ENCODE measurements at regions not wholly inside any gene's neighbourhood (a gene's known extent, or its start where the extent isn't known, plus 50 kb on each side); places are given as distances from the start of the nearest gene placed in this dataset.

DNA sequence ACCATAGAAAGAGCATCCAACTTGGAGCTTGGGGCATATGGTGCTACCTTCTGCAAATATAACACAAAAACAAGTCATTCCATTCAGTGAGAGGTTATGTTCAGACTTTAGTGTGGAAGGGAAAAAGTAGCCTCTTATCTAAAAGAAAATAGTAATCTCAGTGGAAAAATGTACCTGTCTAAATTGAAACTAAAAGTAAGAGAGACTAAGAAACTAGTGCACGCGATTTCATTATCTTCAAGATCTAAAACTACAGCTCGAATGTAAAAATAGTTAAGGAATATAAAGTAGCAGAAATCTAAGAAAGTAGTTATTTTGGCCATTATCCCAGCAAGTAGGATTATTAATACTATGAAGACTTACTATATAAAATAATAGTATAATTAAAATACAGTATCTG, 233.0 kb upstream of the PPP1R3A start:
- no peak for TF ChIP-seq EZH2phosphoT487 (IDR thresholded peaks at IDR 0.05; ENCODE audit: borderline replicate concordance)
- TF ChIP-seq, protein P1, sequence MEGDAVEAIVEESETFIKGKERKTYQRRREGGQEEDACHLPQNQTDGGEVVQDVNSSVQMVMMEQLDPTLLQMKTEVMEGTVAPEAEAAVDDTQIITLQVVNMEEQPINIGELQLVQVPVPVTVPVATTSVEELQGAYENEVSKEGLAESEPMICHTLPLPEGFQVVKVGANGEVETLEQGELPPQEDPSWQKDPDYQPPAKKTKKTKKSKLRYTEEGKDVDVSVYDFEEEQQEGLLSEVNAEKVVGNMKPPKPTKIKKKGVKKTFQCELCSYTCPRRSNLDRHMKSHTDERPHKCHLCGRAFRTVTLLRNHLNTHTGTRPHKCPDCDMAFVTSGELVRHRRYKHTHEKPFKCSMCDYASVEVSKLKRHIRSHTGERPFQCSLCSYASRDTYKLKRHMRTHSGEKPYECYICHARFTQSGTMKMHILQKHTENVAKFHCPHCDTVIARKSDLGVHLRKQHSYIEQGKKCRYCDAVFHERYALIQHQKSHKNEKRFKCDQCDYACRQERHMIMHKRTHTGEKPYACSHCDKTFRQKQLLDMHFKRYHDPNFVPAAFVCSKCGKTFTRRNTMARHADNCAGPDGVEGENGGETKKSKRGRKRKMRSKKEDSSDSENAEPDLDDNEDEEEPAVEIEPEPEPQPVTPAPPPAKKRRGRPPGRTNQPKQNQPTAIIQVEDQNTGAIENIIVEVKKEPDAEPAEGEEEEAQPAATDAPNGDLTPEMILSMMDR (IDR thresholded peaks at IDR 0.05 in 2 of 3, conservative IDR thresholded peaks at IDR 0.05 in 1 of 3; ENCODE audit: borderline replicate concordance in 1 of 3, insufficient read depth in 1 of 3, low read depth in 2 of 3, low read length in 2 of 3): no peak
- TF ChIP-seq TCF7L2 (IDR thresholded peaks at IDR 0.05; ENCODE audit: borderline replicate concordance, extremely low read depth, insufficient read depth, insufficient read length): no peak
- TF ChIP-seq JUND (IDR thresholded peaks at IDR 0.05): no peak
- TF ChIP-seq POLR2A (IDR thresholded peaks at IDR 0.05; ENCODE audit: borderline replicate concordance, extremely low read depth, insufficient read depth, insufficient read length): no peak
- no peak for TF ChIP-seq EZH2 (IDR thresholded peaks at IDR 0.05)
- TF ChIP-seq ZFX (IDR thresholded peaks at IDR 0.05): no peak
- TF ChIP-seq ZNF274 (IDR thresholded peaks at IDR 0.05; ENCODE audit: low read depth, low read length): no peak
- TF ChIP-seq SP1 (IDR thresholded peaks at IDR 0.05; ENCODE audit: low read depth): no peak
- no peak for TF ChIP-seq POLR2AphosphoS5 (IDR thresholded peaks at IDR 0.05; ENCODE audit: low read depth, low read length)
- TF ChIP-seq, protein P2, sequence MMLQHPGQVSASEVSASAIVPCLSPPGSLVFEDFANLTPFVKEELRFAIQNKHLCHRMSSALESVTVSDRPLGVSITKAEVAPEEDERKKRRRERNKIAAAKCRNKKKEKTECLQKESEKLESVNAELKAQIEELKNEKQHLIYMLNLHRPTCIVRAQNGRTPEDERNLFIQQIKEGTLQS (IDR thresholded peaks at IDR 0.05): no peak
- TF ChIP-seq, protein P3, sequence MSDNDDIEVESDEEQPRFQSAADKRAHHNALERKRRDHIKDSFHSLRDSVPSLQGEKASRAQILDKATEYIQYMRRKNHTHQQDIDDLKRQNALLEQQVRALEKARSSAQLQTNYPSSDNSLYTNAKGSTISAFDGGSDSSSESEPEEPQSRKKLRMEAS (IDR thresholded peaks at IDR 0.05): no peak

Measured in HCT116 (cell line).